ENCODE measurements at regions not wholly inside any gene's neighbourhood (a gene's known extent, or its start where the extent isn't known, plus 50 kb on each side); places are given as distances from the start of the nearest gene placed in this dataset.
"Not testable (repeated sequence)": the region's sequence is repeated elsewhere in the genome, so short reads cannot be mapped to it uniquely, and the experiment has no call there.

DNA sequence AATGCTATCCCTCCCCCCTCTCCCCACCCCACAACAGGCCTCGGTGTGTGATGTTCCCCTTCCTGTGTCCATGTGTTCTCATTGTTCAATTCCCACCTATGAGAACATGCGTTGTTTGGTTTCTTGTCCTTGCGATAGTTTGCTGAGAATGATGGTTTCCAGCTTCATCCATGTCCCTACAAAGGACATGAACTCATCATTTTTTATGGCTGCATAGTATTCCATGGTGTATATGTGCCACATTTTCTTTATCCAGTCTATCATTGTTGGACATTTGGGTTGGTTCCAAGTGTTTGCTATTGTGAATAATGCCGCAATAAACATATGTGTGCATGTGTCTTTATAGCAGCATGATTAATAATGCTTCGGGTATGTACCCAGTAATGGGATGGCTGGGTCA is 1156.1 kb downstream of the NAALADL2 start:
- DNase-seq = not testable (repeated sequence)

DNA sequence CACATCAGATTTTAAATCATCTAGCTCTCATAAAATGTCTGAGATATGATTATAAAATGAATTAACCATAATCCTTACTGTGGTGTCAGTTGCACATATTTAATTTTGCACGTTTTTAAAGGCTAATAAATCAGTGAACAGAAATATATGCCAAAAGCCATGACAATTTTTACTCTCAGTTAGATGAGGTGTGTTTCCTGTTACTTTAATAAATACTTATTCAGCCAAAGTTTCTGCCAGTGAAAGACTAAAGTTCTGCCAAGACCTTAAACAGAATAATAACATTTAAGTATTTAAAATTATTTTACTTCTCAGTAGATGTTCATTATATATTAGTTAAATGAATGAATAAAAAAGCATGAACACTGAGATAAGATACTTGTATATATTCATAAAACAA is 1150.1 kb downstream of the NAALADL2 start:
- DNase-seq = no peak

DNA sequence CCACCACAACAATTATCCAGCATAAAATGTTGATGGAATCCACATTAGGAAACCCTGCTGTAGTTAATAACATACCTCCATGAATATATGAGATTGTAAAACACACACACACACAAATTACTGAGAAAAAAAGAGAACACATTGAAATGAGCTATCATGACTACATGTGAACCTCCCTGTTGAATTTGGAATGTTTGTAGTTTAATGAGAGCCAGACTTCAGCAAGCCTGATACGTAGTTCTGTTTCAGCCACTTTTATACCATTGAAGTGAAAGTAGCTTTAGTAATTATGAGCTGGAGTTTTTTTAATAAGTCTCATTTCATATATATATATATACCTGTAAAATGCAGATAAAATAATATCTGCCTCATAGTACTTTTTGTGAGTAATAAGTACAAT is 1146.4 kb downstream of the NAALADL2 start:
- no peak for DNase-seq

DNA sequence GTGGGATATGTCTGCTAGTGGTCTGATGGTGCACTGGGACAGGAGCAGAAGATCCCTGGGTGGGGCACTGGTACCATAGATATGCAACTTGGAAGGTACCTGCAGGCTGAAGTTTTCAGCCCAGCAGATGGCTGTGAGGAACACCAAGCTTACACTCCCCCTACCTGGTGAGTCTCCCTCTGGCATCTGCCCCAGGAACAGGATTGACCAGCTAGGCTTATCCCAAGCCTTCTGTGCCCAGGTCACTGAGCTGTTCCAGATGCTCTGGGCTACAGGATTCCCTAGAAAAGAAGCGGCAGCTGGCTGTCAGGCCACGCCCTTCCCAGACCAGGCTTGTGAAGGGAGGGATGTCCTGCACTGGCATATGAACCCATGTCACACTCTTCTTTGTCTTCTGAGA is 1130.0 kb downstream of the NAALADL2 start:
- no peak for DNase-seq

DNA sequence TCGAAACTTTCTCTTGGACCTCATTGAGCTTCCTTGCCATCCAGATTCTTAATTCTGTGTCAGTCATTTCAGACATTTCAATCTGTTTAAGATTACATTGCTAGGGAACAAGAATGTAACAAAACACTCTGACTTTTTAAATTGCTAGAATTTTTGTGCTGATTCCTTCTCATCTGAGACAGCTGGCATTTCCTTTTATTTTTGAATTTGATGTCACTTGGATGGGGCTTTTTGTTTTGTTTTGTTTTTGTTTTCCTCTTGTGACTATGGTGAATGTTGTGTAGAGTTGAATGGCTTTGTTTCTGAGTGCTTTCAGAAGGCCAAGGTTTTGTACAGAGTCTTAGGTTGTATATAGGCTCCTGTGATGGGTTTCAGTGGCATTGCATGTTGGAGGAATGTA is 1129.3 kb downstream of the NAALADL2 start:
- DNase-seq = no peak

DNA sequence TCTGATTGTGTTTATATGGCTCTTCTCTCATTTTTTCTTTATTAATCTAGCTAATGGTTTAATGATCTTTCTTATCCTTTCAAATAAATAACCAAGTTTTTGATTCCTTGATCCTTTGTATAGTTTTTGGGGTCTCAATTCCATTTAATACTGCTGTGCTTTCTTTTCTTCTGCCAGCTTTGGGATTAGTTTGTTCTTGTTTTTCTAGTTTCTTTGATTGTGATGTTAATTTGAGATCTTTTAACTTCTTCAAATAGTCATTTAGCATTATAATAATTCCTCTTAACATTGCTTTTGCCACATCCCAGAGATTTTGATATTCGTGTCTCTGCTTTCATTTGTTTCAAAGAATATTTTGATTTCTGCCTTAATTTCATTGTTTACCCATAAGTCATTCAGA is 1126.6 kb downstream of the NAALADL2 start:
- DNase-seq = no peak

DNA sequence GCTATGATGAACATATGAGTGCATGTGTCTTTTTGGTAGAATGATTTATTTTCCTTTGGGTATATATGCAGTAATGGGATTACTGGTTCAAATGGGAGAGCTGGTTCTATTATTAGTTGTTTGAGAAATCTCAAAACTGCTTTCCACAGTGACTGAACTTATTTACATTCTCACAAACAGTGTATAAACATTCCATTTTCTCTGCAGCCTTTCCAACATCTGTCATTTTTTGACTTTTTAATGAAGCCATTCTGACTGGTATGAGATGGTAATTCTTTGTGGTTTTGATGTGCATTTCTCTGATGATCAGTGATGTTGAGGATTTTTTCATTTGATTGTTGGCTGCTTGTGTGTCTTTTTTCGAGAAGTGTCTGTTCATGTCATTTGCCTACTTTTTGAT is 1124.2 kb downstream of the NAALADL2 start:
- DNase-seq = no peak

DNA sequence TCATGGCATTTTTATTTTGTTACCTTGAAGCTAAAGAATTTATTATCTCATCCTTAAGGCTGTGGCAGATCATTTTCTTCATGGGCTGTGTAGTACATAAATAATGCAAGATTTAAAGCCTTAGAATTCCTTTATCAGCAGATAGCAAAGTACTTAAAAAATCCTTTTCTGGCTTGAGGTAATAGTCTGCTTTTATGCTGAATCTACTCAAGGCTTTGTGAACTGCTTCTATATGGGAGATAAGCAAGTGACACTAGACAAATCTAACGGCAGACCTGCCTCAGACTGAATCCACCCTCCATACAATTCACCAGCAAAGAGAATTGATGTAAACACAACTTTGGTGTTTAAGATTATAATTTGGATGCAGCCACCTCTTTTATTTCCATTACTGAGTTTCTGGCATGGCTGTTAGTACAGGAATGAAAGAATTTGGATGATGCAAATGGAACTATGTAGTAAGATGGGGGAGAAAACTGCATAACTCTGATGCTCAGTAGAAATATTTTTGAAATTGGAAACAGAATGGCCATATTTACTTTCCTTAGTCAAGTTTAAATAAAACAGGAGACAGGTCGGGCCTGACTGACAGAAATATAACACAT is 1121.5 kb downstream of the NAALADL2 start:
- DNase-seq = no peak

DNA sequence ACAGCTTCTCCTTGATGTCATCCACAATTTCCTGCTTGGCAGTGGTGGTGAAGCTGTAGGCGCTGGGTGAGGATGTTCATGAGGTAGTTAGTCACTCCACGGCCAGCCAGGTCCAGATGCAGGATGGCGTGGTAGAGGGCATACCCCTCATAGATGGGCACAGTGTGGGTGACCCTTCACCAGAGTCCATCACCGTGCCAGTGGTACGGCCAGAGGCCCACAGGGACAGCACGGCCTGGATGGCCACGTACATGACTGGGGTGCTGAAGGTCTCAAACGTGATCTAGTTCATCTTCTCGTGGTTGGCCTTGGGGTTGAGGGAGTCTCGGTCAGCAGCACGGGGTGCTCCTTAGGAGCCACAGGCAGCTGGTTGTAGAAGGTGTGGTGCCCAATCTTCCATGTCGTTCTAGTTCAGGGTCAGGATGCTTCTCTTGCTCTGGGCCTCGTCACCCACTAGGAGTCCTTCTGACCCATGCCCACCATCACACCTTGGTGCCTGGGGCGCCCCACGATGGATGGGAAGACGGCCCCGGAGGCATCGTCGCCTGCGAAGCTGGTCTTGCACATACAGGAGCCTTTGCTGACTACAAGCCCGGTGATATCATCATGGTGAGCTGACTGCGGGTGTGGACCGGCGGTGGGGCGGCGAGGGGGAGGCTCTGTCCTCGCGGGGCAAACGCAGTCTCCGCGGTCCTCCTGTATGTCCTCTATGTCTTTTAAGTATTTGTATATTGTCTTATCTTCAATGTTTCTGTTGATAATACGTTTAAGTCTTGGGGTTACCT is 1119.0 kb downstream of the NAALADL2 start:
- DNase-seq = no peak

DNA sequence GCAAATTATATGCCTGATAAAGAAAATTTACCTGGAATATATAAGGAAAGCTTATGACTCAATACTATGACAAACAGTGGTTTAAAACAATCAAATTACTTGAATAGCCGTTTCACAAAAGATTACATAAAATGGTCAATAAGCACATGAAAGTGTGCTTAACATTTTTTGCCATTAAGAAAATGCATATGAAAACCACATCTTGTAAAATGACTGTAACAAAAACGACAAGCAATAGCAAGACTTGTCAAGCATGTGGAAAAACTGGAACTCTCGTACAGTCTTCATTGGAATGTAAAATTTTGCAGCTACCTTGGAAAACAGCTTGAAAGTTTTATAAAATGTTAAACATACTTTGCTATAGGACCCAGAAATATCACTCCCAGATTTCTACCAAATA is 1110.3 kb downstream of the NAALADL2 start:
- peak; percentile 1 for DNase-seq

DNA sequence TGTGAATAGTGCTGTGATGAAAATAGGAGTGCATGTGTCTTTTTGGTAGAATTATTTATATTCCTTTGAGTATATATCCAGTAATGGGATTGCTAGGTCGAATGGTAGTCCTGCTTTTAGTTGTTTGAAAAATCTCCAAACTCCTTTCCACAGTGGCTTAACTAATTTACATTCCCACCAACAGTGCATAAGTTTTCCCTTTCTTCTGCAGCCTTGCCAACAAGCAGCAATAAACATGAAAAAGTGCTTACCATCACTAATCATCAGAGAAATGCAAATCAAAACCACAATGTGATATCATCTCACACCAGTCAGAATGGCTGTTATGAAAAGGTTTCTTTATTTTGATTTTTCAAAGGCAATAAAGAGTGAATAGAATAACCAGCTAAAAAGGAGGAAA is 1105.9 kb downstream of the NAALADL2 start:
- no peak for DNase-seq

DNA sequence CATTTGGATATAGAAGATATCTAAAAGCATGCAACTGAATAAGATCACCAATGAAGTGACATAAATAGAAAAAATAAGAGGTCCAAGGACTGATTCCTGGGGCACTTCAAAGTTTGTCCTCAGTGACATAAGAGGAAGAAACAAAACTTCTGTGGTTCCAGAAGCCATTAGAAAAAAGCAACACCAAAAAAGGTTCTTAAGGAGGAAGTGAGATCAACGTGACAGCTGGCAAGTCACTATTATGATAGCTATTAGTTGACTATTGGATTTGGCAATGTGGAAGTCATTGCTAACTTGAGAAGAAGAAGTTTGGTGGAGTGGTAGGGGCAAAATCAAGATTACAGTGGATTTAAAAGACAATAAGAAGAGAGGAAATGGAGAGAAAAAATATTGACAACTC is 1098.3 kb downstream of the NAALADL2 start:
- DNase-seq = no peak

DNA sequence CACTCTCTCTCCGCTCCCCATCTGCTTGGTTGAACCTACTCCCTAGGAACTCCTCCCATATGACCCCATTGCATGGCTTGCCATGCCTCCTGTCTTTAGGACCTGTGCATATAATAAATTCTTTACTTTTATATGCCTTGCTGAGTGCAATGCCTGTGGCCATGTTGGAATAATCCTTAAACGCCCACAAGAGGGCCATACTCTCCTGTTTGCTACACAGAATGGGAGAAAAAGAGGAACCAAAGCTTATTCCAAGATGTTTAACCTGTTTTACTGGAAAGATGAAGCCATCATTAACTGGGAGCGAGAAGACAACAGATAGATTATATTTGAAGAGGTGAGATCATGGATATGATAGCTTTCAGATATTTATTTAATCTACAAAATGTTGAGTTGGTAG is 1097.8 kb downstream of the NAALADL2 start:
- no peak for DNase-seq

DNA sequence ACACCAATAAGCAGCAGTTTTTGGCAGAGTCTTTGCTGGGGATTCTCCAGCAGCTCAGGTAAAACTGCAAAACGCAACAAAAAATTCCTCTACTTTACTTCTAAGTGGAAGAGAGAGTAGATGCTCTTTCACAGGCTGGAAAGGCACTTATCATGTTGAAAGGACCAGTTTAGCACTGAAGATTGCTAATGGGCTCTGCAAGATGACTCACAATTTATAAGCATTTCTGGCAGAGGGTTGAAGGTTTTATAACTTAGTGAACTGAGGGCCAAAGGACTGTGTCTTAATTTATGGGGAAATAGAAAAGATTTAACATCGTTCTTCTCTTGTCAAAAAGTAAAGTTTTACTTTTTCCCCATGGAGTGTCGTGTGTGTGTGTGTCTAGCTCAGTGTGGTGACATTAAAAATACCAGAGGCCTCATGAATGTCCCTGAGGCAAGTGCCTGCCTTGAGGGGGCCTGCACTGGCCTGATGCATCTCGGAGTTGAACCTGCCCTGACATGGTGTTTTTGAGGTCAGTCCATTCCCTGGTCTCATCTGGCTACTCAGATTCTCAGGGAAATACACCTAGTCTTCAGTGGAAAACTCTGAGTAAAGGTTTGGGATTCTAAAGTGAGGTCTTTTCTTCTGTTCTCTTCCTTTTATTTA is 1092.0 kb downstream of the NAALADL2 start:
- DNase-seq = no peak

DNA sequence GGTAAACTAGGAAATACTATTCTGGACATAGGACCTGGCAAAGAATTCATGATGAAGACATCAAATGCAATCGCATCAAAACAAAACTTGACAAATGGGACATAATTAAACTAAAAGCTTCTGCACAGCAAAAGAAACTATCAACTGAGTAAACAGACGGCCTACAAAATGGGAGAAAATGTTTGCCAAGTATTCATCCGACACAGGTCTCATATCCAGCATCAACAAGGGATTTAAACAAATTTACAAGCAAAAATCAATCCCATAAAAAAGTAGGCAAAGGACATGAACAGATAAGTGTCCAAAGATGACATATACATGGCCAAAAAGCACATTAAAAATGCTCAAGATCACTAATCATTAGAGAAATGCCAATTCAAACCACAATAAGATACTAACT is 1088.9 kb downstream of the NAALADL2 start:
- no peak for DNase-seq

DNA sequence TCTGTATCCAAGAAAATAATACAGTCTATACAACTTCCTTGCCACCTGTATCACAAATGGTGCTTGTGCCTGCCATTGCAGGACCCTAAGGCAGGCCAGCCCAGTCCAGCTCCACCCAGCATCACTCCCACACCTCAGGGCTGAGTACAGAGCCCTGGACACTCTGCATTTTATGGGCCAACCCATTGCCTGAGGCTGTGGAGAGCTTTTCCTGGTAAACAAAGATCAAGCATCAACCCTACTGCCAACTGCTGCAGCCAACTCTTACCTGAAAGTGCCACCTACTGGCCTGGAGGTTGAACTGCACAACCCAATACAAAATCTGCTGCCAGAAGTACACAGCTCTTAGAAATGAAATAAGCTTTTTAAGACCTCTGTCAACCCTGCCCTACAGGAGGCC is 1082.2 kb downstream of the NAALADL2 start:
- DNase-seq = no peak

DNA sequence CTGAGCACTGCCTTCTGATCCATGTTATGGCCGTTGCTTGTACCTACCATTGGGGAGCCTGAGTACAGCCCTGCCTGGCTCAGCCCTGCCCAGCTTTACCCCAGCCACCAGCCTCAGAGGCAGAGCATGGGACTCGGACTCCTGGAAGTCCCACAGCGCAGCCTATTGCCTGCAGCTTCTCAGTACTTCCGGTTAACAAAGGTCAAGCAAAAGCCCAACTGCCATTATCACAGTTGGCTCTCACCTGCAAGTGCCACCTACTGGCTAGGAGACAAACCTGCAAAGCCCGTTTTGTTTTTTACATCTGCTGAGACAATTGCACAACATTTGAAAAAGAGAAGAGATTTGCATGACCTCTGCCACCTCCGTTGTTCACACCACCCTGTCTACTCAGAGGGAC is 1081.7 kb downstream of the NAALADL2 start:
- DNase-seq = no peak

DNA sequence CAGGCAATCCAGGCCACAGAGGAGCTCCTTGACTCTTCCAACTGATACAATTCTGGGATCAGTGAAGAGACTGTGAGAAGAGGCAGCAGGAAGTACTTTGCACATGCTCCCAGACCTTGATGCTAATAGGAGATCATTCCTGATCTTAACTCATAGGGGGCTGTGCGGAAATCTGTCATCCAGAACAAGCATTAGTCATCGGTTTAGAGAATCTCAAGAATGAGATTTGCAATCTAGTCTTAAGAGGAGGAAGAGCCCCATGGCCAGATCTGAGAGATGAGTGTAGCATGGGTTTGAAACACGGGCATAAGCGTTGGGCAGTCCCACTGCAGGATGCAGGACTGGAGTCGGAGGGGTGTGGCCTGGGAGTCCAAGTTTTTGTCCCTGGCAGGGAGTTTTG is 1081.1 kb downstream of the NAALADL2 start:
- DNase-seq = no peak

DNA sequence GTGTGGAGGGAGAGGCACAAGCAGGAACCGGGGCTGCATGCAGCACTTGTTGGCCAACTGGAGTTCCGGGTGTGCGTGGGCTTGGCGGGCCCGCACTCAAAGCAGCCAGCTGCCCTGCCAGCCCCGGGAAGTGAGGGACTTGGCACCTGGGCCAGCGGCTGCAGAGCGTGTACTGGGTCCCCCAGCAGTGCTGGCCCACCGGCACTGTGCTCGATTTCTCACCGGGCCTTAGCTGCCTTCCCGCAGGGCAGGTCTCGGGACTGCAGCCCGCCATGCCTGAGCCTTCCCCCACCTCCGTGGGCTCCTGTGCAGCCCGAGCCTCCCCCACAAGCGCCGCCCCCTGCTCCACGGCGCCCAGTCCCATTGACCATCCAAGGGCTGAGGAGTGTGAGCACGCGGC is 1078.2 kb downstream of the NAALADL2 start:
- not testable (repeated sequence) for DNase-seq

DNA sequence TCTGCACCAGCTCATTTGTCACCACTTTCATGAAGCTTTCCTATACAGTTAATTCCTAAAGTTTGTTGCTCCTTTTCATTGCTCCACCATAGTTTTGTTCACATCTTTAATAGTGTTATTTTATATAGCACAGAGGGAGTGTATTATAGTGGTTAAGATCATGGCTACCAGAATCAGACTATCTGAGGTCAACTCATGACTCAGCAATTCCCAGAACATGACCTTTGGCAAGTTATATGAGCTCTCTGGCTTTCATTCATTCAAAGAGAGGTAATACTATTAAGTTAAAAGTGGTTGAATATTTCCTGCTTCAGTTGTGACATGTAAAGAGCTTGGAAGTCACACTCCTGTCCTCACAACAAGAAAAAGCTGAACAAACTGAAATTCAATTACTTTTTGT is 1073.5 kb downstream of the NAALADL2 start:
- DNase-seq = no peak

DNA sequence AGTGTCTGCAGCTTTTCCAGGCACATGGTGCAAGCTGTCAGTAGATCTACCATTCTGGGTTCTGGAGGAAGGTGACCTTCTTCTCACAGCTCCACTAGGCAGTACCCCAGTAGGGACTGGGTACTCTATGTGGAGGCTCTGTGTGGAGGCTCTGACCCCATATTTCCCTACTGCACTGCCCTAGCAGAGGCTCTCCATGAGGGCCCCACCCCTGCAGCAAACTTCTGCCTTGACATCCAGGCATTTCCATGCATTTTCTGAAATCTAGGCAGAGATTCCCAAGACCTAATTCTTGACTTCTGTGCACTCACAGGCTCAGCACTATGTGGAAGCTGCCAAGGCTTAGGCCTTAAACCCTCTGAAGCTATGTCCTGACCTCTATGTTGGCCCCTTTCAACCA is 1060.0 kb downstream of the NAALADL2 start:
- DNase-seq = no peak

DNA sequence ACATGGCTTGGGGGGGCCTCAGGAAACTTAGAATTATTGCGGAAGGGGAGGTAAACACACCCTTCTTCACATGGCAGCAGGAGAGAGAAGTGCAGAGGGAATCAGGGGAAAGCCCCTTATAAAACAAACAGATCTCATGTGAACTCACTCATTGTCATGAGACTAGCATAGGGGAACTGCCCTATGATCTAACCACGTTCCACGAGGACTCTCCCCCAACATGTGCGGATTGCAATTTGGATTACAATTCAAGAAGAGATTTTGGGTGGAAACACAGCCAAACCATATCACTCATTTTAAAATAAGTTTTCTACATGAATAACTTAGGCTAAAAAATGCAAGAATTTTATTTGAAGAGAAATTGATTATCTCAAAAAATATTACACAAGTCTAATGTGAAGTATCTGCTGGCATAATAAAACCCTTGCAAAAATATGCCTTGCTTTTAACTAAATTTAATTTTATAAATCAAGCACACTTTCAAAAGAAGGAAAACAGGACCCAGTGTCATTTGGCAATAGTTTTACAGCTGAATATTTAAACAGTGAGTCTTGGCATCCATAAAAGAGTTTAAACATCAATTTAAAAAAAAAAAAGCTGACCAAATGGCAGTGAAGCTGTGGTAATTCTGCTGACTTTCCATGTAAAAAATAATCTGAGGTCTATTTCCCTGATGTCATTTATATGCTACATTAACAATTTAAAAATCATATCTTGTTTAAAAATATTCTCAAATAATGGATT is 1057.2 kb downstream of the NAALADL2 start:
- no peak for DNase-seq

DNA sequence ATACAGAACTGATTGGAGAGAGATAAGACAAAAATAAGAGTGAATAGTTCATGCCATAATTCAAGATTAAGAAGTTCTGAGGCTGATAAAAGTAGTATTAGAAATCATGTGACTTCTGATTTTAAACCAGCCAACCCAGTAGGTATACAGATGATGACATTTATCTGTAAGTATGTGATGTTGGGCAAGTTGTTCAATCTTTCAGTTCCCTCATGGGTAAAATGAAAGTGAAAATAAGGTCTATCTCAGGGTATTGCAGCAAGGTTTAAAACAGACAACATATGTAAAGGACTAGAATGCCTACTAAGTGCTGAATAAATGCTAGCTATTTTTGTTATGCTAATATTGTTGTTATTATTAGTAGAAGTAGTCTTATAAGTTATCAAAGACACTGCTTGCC is 1055.7 kb downstream of the NAALADL2 start:
- no peak for DNase-seq

DNA sequence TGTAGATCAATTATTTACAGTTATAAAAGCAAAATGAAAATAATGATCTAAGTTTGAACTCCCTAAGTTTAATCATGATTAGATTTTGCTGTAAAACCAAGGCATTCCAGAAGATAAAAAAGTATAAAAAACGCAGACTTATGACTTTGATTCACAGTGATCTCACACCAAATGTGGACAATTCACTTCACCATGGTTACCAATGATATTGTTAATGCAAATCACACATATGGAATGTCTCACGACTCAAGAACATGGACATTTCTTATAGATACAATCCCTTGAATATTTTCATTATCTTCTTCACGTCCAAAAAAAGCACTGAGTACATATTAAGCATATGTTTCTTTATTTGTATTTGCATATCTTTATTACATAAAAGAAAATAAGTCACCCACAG is 1054.2 kb downstream of the NAALADL2 start:
- DNase-seq = no peak
